ENCODE measurements at regions not wholly inside any gene's neighbourhood (a gene's known extent, or its start where the extent isn't known, plus 50 kb on each side); places are given as distances from the start of the nearest gene placed in this dataset.

DNA sequence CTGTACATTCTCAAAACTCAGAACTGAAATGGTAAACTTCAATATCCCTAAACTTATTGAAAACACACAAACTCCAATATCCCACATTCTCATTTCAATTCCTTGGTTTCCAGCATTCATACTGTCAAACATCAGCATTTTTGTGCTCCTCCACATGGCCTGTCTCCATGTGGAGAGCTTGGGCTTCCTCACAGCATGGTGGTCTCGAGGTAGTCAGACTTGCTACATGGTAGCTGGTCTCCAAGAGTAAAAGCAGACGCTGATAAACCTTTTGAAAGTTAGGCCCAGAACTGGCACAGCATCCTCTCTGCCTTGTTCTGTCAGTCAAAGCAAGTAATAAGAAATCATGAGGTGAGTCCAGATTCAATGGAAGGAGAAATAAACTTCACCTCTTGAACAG is 70.5 kb downstream of the VCPKMT start:
- H3K4me1 ChIP-seq: peaks cover 18% of the 10 kb centered on the region
- DNase-seq (ENCODE audit: low read depth in 1 of 2, low spot score in 1 of 2) (no peak), ATAC-seq (no peak), FAIRE-seq (no peak)
- 0 out of 3 replicates have a peak, but pooled peaks cover 7% of the 10 kb centered on the region for H3K9me3 ChIP-seq
- POLR2A ChIA-PET: no interaction called here
- peak overlapping the region; percentile 58 to 72; a peak in 5 of 6 replicates for H3K27ac ChIP-seq
- WGBS (ENCODE audit: missing lambda C conversion rate): 86% methylated on average over 2 of the region's 2 CpGs
- H3K4me3 ChIP-seq: no peak overlapping the region
- CTCF ChIA-PET: interaction anchor here (1.0 kb wide), 1 partner anchor 42 kb away, joined by 3 read pairs; no protein-coding TSS in a partner anchor
- no peak overlapping the region for H3K4me2 ChIP-seq
- TF ChIP-seq NPAS2 (CRISPR knock-in tag; IDR thresholded peaks at IDR 0.05; ENCODE audit: borderline replicate concordance) (no peak), TP53 (CRISPR knock-in tag; IDR thresholded peaks at IDR 0.05) (no peak), ZC3H11A (IDR thresholded peaks at IDR 0.05) (no peak), NR3C1 (IDR thresholded peaks at IDR 0.05) (no peak), HDAC2 (IDR thresholded peaks at IDR 0.05) (no peak), RFX5 (IDR thresholded peaks at IDR 0.05) (no peak), EHF (CRISPR knock-in tag; IDR thresholded peaks at IDR 0.05) (no peak), CBX8 (IDR thresholded peaks at IDR 0.05) (no peak), FOSB (CRISPR knock-in tag; IDR thresholded peaks at IDR 0.05) (no peak), E2F6 (IDR thresholded peaks at IDR 0.05; ENCODE audit: borderline replicate concordance, low read depth) (no peak), ZNF302 (CRISPR knock-in tag; IDR thresholded peaks at IDR 0.05) (no peak), ZFP36 (IDR thresholded peaks at IDR 0.05; ENCODE audit: borderline replicate concordance, partially characterized antibody) (no peak), BHLHE40 (IDR thresholded peaks at IDR 0.05; ENCODE audit: low read depth, low read length) (no peak), MYC (IDR thresholded peaks at IDR 0.05; ENCODE audit: borderline replicate concordance, low read length) (no peak)

- no peak overlapping the region for H3K4me2 ChIP-seq
- no peak overlapping the region for H3K27ac ChIP-seq
- H3K4me1 ChIP-seq: peaks cover 16% of the 10 kb centered on the region
- no peak for DNase-seq (ENCODE audit: low read depth in 1 of 2, low spot score in 1 of 2)
- ChIA-PET POLR2A (no interaction called here), CTCF (interaction anchor here (1.5 to 1.9 kb wide), 2 partner anchors 185 to 194 kb away, joined by 4 to 5 read pairs; no protein-coding TSS in a partner anchor)
- H3K9me3 ChIP-seq: 0 out of 3 replicates have a peak, but pooled peaks cover 7% of the 10 kb centered on the region
- FAIRE-seq: no peak
- ATAC-seq: no peak
- TF ChIP-seq POLR2AphosphoS2 (conservative IDR thresholded peaks at IDR 0.05; ENCODE audit: low read length) (no peak), EHF (CRISPR knock-in tag; IDR thresholded peaks at IDR 0.05) (no peak), HOXA7 (CRISPR knock-in tag; IDR thresholded peaks at IDR 0.05) (no peak), ZFP36 (IDR thresholded peaks at IDR 0.05; ENCODE audit: borderline replicate concordance, partially characterized antibody) (no peak), JUN (IDR thresholded peaks at IDR 0.05) (no peak), RCOR1 (IDR thresholded peaks at IDR 0.05; ENCODE audit: low read depth, low read length) (no peak), KDM5A (IDR thresholded peaks at IDR 0.05) (no peak), GATA3 (IDR thresholded peaks at IDR 0.05; ENCODE audit: borderline replicate concordance) (no peak)
- TF ChIP-seq, protein P1, sequence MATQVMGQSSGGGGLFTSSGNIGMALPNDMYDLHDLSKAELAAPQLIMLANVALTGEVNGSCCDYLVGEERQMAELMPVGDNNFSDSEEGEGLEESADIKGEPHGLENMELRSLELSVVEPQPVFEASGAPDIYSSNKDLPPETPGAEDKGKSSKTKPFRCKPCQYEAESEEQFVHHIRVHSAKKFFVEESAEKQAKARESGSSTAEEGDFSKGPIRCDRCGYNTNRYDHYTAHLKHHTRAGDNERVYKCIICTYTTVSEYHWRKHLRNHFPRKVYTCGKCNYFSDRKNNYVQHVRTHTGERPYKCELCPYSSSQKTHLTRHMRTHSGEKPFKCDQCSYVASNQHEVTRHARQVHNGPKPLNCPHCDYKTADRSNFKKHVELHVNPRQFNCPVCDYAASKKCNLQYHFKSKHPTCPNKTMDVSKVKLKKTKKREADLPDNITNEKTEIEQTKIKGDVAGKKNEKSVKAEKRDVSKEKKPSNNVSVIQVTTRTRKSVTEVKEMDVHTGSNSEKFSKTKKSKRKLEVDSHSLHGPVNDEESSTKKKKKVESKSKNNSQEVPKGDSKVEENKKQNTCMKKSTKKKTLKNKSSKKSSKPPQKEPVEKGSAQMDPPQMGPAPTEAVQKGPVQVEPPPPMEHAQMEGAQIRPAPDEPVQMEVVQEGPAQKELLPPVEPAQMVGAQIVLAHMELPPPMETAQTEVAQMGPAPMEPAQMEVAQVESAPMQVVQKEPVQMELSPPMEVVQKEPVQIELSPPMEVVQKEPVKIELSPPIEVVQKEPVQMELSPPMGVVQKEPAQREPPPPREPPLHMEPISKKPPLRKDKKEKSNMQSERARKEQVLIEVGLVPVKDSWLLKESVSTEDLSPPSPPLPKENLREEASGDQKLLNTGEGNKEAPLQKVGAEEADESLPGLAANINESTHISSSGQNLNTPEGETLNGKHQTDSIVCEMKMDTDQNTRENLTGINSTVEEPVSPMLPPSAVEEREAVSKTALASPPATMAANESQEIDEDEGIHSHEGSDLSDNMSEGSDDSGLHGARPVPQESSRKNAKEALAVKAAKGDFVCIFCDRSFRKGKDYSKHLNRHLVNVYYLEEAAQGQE (IDR thresholded peaks at IDR 0.05): no peak
- H3K4me3 ChIP-seq: no peak overlapping the region
Observed at GRCh38 chr14:50047274-50047676, 69.1 kb downstream of the VCPKMT start.

- ChIA-PET CTCF (interaction anchor here (1.4 kb wide), 1 partner anchor 103 kb away, joined by 3 read pairs; no protein-coding TSS in a partner anchor), POLR2A (no interaction called here)
- H3K27ac ChIP-seq: no peak overlapping the region
- ATAC-seq (no peak), FAIRE-seq (no peak), DNase-seq (ENCODE audit: low read depth in 1 of 2, low spot score in 1 of 2) (no peak)
- peaks cover 15% of the 10 kb centered on the region for H3K4me1 ChIP-seq
- H3K4me3 ChIP-seq: no peak overlapping the region
- H3K9me3 ChIP-seq: 0 out of 3 replicates have a peak, but pooled peaks cover 7% of the 10 kb centered on the region
- H3K4me2 ChIP-seq: no peak overlapping the region
- TF ChIP-seq NPAS2 (CRISPR knock-in tag; IDR thresholded peaks at IDR 0.05; ENCODE audit: borderline replicate concordance): no peak
- 75% methylated on average over 4 of the region's 4 CpGs for WGBS (ENCODE audit: missing lambda C conversion rate)
Observed at GRCh38 chr14:50049093-50049492, 67.3 kb downstream of the VCPKMT start.

Measured in A549 (cell line).